Central memory CD4-positive, alpha-beta T cell (primary cell): ENCODE measurements at regions not wholly inside any gene's neighbourhood (a gene's known extent, or its start where the extent isn't known, plus 50 kb on each side); places are given as distances from the start of the nearest gene placed in this dataset.
"Not testable (repeated sequence)": the region's sequence is repeated elsewhere in the genome, so short reads cannot be mapped to it uniquely, and the experiment has no call there.

Experiments used
- DNase-seq: peaks from one replicate; pipeline ENCODE4 v3.0.0; 2022

DNA sequence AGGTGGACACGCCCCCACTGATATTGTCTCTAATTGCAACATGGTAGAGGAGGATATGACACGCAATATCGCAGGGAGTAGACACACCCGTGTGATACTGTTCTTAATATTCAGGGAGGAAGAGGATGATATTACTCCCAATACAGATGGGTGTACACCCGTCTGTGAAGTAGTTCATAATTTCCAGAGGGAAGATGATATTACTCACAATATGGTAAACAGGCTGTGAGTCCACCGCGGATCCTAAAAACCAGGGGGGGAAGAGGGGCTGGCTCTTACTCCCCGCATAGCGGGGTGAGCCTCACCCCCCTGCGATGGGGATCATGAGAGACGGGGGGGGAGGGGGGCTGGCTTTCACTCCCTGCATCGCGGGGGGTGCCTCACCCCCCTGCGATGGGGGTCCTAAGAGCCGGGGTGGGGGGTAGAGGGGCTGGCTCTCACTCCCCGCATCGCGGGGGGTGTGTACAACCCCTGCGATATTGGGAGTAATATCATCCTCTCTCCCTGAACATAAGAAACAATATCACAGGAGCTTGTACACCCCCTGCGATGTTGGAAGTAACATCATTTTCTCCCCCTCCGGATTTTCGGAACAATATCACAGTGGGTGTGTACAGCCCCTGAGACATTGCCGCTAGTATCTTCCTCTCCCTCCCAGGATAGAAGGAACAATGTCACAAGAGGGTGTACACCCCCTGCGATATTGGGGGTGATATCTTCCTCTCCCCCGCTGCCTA, 52.2 kb upstream of the FRG2C start:
- not testable (repeated sequence) for DNase-seq
